SK-N-MC (cell line): ENCODE measurements at regions not wholly inside any gene's neighbourhood (a gene's known extent, or its start where the extent isn't known, plus 50 kb on each side); places are given as distances from the start of the nearest gene placed in this dataset.
"Not testable (repeated sequence)": the region's sequence is repeated elsewhere in the genome, so short reads cannot be mapped to it uniquely, and the experiment has no call there.

Experiments
- DNase-seq: peaks from one replicate; pipeline ENCODE4 v3.0.0-alpha.2; 2011; ENCODE audit warnings: low read depth, low spot score
- H3K27ac ChIP-seq: fragments of 200-600 bp; sonication (generic); 2 replicates; pipeline ENCODE4 v1.5.1; 2016; ENCODE audit warnings: mixed run types
- H3K36me3 ChIP-seq: fragments of 200-600 bp; sonication (generic); 2 replicates; pipeline ENCODE4 v1.6.1; 2017; ENCODE audit warnings: antibody characterized with exemption, low read length, mixed read lengths; ENCODE audit not compliant: insufficient read depth
- H3K4me3 ChIP-seq: fragments of 200-600 bp; sonication (generic); 2 replicates; pipeline ENCODE4 v1.5.1; 2016
- H3K9ac ChIP-seq: fragments of 200-600 bp; sonication (generic); 2 replicates; pipeline ENCODE4 v1.8.0; 2017; ENCODE audit warnings: mixed run types, mixed read lengths; ENCODE audit not compliant: insufficient read length
- H3K9me3 ChIP-seq: fragments of 200-600 bp; sonication (generic); 2 replicates; pipeline ENCODE4 v1.6.1; 2017; ENCODE audit warnings: low read depth, mild to moderate bottlenecking, antibody characterized with exemption, low read length, moderate library complexity, mixed read lengths
- EZH2 ChIP-seq: fragments of 200-600 bp; sonication (generic); IDR thresholded peaks from one replicate; pipeline ENCODE4 v1.6.1; 2017; ENCODE audit warnings: antibody characterized with exemption
- FOXP2 ChIP-seq: optimal IDR thresholded peaks from 2 replicates; pipeline ENCODE3; 2011; ENCODE audit warnings: mild to moderate bottlenecking, moderate library complexity; ENCODE audit not compliant: insufficient read depth; ENCODE audit errors: extremely low read length, control extremely low read depth
- POLR2AphosphoS5 ChIP-seq: IDR thresholded peaks from 2 replicates; pipeline ENCODE4 v1.6.1; 2012; ENCODE audit warnings: mild to moderate bottlenecking, low read depth, low read length, borderline replicate concordance

DNA sequence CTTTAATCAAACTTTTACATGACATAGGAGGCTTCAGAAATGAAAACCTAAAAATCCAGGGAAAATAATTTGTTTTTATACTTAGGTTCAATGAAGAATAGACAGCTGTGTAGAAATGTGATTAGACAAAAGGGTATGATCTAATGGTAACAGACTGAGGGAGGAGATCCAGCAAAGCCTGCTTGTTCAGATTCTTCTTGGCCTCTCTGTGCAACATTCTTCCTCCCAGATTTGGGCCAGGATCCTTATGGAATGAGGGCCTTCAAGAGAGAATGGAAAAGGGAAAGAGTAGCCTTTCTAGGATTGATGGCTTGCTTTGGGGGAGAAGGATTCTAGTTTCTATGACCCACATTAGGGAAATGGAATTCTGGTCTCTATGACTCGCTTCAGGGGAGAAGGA, 94.5 kb upstream of the G2E3 start:
- H3K36me3 ChIP-seq = no peaks in the 10 kb centered on the region
- H3K27ac ChIP-seq = no peak overlapping the region
- no peak for TF ChIP-seq EZH2
- TF ChIP-seq FOXP2 = no peak
- TF ChIP-seq POLR2AphosphoS5 = no peak
- no peaks in the 10 kb centered on the region for H3K9me3 ChIP-seq
- no peak for DNase-seq
- H3K9ac ChIP-seq = no peak overlapping the region
- no peak overlapping the region for H3K4me3 ChIP-seq

DNA sequence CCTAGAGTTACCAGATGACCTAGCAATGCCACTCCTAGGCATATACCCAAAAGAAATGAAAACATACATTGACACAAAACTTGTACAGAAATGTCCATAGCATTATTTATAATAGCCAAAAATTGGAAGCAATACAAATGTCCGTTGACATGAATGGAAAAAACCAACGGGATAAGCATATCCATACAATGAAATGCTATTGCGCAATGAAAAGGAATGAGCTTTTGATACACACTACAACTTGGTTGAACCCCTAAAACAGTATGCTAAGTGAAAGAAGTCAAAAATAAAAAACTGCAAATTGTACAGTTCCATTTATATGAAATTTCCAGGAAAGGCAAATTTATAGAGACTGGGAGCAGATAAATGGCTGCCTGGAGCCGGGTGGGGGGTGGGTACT, 90.6 kb upstream of the G2E3 start:
- TF ChIP-seq POLR2AphosphoS5 (no peak), FOXP2 (no peak)
- Histone ChIP-seq H3K36me3 (no peaks in the 10 kb centered on the region), H3K4me3 (no peak overlapping the region), H3K9ac (no peak overlapping the region), H3K9me3 (no peaks in the 10 kb centered on the region), H3K27ac (no peak overlapping the region)
- no peak for DNase-seq

DNA sequence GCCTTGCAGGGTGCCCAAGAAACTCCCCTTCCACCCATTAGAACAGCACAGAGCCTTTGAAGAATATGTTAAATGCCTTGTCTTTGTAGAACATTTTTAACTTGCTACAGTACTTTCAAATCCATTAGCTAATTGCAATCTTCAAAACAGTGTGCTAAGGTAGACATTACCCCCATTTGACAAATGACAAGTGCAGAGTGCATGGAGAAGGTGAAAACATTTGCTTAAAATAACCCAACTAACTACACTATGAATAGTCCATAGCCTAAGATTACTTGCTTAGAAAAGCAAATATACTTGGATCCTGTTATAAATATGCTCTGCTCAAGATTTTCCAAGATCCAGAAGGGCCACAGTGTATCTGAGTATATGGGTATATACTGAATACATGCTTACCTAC, 87.0 kb upstream of the G2E3 start:
- H3K9me3 ChIP-seq = no peaks in the 10 kb centered on the region
- no peak for TF ChIP-seq FOXP2
- TF ChIP-seq EZH2 = no peak
- TF ChIP-seq POLR2AphosphoS5 = no peak
- H3K4me3 ChIP-seq = no peak overlapping the region
- H3K36me3 ChIP-seq = no peaks in the 10 kb centered on the region
- no peak overlapping the region for H3K9ac ChIP-seq
- H3K27ac ChIP-seq = no peak overlapping the region
- no peak for DNase-seq

DNA sequence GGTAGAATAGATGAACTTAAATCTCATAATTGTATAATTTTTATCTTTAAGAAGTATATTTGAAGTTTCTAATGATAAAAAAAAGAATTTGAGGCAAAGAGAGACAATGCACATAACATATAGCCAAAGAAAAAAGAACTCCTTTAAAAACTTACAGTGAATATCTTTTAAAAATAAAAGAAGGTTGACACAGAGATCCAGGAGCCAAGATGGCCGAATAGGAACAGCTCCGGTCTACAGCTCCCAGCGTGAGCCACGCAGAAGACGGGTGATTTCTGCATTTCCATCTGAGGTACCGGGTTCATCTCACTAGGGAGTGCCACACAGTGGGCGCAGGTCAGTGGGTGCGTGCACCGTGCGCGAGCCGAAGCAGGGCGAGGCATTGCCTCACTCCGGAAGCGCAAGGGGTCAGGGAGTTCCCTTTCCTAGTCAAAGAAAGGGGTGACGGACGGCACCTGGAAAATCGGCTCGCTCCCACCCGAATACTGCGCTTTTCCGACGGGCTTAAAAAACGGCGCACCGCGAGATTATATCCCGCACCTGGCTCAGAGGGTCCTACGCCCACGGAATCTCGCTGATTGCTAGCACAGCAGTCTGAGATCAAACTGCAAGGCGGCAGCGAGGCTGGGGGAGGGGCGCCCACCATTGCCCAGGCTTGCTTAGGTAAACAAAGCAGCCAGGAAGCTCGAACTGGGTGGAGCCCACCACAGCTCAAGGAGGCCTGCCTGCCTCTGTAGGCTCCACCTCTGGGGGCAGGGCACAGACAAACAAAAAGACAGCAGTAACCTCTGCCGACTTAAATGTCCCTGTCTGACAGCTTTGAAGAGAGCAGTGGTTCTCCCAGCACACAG, 84.9 kb upstream of the G2E3 start:
- H3K27ac ChIP-seq, DNase-seq, H3K4me3 ChIP-seq, H3K9me3 ChIP-seq, H3K36me3 ChIP-seq, H3K9ac ChIP-seq: not testable (repeated sequence)

DNA sequence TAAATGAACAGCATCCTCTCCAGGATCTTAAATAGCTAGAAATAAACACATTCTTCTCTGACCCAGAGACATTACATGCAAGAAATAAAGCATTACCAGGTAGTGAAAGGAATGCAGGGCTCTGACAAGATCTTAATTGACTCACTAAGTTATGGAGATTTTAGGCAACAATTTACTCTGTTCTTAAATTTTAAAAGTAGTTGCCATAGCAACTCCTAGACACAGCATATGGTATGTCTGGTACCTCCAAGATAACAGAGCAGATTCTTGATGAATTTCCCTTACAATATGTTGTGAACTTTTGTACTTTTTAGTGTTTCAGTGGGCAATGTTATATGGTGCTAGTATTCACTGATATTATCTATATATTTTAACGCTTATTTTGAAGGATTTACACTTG, 76.7 kb upstream of the G2E3 start:
- Histone ChIP-seq H3K9ac (no peak overlapping the region), H3K4me3 (no peak overlapping the region), H3K9me3 (no peaks in the 10 kb centered on the region), H3K36me3 (no peaks in the 10 kb centered on the region), H3K27ac (no peak overlapping the region)
- DNase-seq = no peak
- TF ChIP-seq POLR2AphosphoS5 (no peak), FOXP2 (no peak), EZH2 (no peak)

DNA sequence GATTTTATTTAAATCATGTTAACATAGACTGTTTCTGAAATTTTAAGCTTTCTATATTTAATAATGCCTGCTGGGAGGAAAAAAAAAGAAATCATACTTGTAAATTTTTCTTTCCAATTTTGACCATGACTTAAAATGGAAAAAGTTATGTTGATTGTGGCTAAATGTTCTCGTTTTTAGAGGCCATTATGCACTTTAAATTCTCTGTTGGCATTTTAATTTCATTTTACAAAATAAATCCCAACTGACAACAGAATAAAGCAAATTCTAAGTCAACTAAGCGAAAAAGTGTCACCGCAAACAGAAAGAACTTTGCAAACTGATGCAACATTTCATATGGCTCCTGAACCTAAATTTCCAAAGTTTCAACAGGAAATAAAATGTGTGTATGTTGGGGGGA, 74.8 kb upstream of the G2E3 start:
- H3K9me3 ChIP-seq = no peaks in the 10 kb centered on the region
- no peak overlapping the region for H3K27ac ChIP-seq
- no peak for DNase-seq
- H3K36me3 ChIP-seq = no peaks in the 10 kb centered on the region
- no peak for TF ChIP-seq FOXP2
- no peak for TF ChIP-seq POLR2AphosphoS5
- TF ChIP-seq EZH2 = no peak
- H3K4me3 ChIP-seq = no peak overlapping the region
- no peak overlapping the region for H3K9ac ChIP-seq

DNA sequence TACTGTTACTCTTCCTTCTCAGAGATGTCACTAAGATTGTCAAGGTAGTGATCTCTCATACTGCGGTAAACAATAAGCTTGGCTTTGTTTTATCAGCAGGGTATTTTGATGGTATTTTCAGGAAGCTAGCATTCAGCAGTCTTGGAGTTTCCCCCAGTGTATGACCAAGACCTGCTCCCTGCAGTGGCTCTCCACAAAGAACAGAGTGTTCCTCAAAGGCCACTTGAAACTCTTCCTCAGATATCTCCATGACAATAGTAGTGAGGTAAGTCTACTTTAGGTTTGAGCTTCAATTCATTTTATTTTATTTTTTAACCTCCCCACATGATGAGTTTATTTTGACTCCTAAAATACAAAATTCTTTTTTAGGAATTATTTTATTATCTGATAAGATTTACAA, 74.0 kb upstream of the G2E3 start:
- Histone ChIP-seq H3K4me3 (no peak overlapping the region), H3K9ac (no peak overlapping the region), H3K36me3 (no peaks in the 10 kb centered on the region), H3K27ac (no peak overlapping the region), H3K9me3 (no peaks in the 10 kb centered on the region)
- TF ChIP-seq POLR2AphosphoS5 = no peak
- no peak for TF ChIP-seq FOXP2
- TF ChIP-seq EZH2 = no peak
- DNase-seq = no peak

DNA sequence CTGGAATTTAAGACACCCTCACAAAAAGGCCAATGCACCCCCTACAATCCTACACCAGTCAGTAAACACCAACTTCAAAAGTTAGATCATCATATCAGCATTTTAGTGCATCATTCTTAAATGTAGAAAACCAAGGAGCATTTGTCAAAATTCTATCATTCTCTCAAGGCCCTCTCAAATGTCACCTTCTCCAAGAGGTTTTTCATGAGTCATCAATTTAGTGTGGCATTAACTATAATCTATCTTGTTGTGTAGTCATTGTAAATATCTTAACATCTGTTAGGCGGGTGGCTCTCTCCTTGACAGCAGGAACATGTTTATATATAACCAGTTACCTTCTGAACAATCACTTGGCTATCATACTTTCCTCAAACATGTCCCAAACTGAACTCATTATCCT, 62.1 kb upstream of the G2E3 start:
- DNase-seq = no peak
- no peaks in the 10 kb centered on the region for H3K9me3 ChIP-seq
- H3K9ac ChIP-seq = no peak overlapping the region
- no peaks in the 10 kb centered on the region for H3K36me3 ChIP-seq
- TF ChIP-seq EZH2 (no peak), FOXP2 (no peak), POLR2AphosphoS5 (no peak)
- no peak overlapping the region for H3K4me3 ChIP-seq
- H3K27ac ChIP-seq = no peak overlapping the region

DNA sequence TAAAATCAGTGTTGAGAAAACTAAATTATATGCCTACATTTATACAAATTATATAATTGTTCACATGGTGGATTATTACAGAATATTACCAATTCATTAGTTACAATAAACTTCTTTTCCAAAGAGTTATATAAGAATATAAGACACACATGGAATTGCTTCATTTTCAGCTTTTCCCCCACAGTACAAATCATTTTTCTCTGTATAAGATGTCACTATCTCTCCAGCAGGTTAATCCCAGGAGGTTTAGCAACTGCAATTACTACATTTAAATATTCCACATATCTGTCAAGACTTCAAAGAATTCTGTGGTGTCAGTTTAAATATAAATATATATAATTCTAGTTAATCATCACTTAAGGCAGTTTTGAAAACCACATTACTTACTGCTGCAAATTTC, 59.6 kb upstream of the G2E3 start:
- Histone ChIP-seq H3K9ac (no peak overlapping the region), H3K36me3 (no peaks in the 10 kb centered on the region), H3K9me3 (no peaks in the 10 kb centered on the region), H3K27ac (no peak overlapping the region), H3K4me3 (no peak overlapping the region)
- DNase-seq = no peak
- TF ChIP-seq FOXP2 = no peak
- TF ChIP-seq EZH2 = no peak
- no peak for TF ChIP-seq POLR2AphosphoS5
